ENCODE measurements at regions not wholly inside any gene's neighbourhood (a gene's known extent, or its start where the extent isn't known, plus 50 kb on each side); places are given as distances from the start of the nearest gene placed in this dataset.

DNA sequence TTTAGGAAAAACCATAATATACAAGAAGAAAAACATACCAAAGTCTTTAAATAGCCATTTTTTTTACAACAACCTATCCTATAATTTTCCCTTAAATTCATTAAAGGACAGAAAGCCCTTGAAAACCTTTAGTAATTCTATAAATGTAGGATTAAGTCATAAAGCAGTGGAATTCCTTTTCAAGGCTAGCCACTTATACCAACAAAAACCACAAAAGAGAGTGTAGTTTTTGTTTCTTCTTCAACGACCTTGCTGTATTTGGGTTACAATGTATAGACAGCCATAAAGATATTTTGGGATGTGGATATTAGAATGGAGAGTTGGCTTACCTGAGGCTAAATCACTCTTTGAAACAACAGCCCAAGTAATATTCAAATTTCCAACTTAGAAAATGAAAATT is 296.6 kb upstream of the CDIN1 start:
- Histone ChIP-seq H3K27ac (ENCODE audit: low read depth in 2 of 2, low read length in 2 of 2) (no peak overlapping the region), H3K9ac (ENCODE audit: low read depth in 1 of 2, low read length in 2 of 2) (no peak overlapping the region), H3K36me3 (ENCODE audit: control insufficient read depth in 2 of 2, insufficient read depth in 2 of 2, low read length in 2 of 2) (no peaks in the 10 kb centered on the region), H3K4me3 (ENCODE audit: low read length in 2 of 2) (no peak overlapping the region), H3K9me3 (ENCODE audit: control insufficient read depth in 2 of 2, low read length in 2 of 2) (no peaks in the 10 kb centered on the region), H3K27me3 (ENCODE audit: control insufficient read depth in 2 of 2, insufficient read depth in 2 of 2, low read length in 2 of 2) (no peaks in the 10 kb centered on the region), H3K4me1 (ENCODE audit: control insufficient read depth in 2 of 2, insufficient read depth in 2 of 2, low read length in 2 of 2) (no peaks in the 10 kb centered on the region)

DNA sequence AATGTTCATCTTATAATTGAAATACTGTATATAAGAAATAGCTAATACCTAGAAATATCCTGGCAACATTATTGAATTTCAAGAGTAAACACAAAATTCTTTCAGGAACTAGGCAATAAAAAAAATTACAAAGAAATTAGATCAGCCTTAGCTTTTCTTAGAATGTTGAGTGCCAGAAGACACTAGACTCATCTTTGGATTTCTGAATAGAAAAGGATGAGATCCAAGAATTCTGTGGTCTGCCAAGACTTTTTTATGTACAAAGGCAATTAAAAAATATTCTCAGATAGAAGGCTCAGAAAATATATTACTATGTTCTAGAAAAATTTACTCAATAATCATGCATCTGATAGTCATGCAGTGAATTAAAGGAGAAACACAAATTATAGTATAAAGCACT is 294.5 kb upstream of the CDIN1 start:
- Histone ChIP-seq H3K36me3 (ENCODE audit: control insufficient read depth in 2 of 2, insufficient read depth in 2 of 2, low read length in 2 of 2) (no peaks in the 10 kb centered on the region), H3K4me3 (ENCODE audit: low read length in 2 of 2) (no peak overlapping the region), H3K9ac (ENCODE audit: low read depth in 1 of 2, low read length in 2 of 2) (no peak overlapping the region), H3K27me3 (ENCODE audit: control insufficient read depth in 2 of 2, insufficient read depth in 2 of 2, low read length in 2 of 2) (no peaks in the 10 kb centered on the region), H3K4me1 (ENCODE audit: control insufficient read depth in 2 of 2, insufficient read depth in 2 of 2, low read length in 2 of 2) (no peaks in the 10 kb centered on the region), H3K27ac (ENCODE audit: low read depth in 2 of 2, low read length in 2 of 2) (no peak overlapping the region), H3K9me3 (ENCODE audit: control insufficient read depth in 2 of 2, low read length in 2 of 2) (no peaks in the 10 kb centered on the region)

DNA sequence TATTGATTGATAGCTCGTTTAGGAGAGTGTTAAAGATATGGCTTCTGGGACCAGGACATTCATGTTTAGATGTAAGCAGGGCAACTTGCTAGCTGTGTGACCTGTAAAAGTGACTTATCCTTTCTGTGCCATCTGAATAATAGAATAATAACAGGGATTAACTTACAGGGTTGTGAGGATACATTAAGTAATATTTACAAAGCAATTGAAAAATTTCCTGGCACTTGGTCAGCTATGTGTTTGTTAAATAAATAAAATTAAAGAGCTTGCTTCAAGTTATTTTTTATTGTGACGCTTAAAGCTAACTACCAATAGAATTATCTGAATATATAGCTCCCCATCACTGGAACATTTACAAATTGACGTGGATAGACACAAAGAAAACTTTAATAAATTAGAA is 287.9 kb upstream of the CDIN1 start:
- no peaks in the 10 kb centered on the region for H3K27me3 ChIP-seq (ENCODE audit: control insufficient read depth in 2 of 2, insufficient read depth in 2 of 2, low read length in 2 of 2)
- H3K36me3 ChIP-seq (ENCODE audit: control insufficient read depth in 2 of 2, insufficient read depth in 2 of 2, low read length in 2 of 2), result no peaks in the 10 kb centered on the region
- no peaks in the 10 kb centered on the region for H3K4me1 ChIP-seq (ENCODE audit: control insufficient read depth in 2 of 2, insufficient read depth in 2 of 2, low read length in 2 of 2)
- no peak overlapping the region for H3K4me3 ChIP-seq (ENCODE audit: low read length in 2 of 2)
- no peak overlapping the region for H3K27ac ChIP-seq (ENCODE audit: low read depth in 2 of 2, low read length in 2 of 2)
- no peak overlapping the region for H3K9ac ChIP-seq (ENCODE audit: low read depth in 1 of 2, low read length in 2 of 2)
- H3K9me3 ChIP-seq (ENCODE audit: control insufficient read depth in 2 of 2, low read length in 2 of 2), result no peaks in the 10 kb centered on the region

DNA sequence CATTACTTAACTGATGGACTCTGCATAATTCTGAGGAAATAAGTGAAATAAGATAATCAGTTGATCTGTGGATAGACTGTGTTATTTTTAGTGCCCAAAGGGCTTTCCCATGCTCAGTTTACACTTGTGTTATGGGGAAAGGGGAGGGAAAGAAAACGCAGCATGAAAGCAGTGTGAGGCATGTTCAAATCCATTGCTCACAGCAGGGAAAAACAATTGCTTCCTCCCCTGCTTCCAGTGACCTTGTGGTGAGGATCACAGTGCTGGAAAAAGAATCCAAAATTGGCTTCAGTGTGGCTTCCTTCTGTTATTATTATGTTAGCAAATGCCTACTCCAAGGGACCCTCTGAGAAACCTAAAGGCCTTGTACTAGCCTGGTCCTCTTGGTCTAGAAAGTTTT is 285.1 kb upstream of the CDIN1 start:
- Histone ChIP-seq H3K4me3 (ENCODE audit: low read length in 2 of 2) (no peak overlapping the region), H3K4me1 (ENCODE audit: control insufficient read depth in 2 of 2, insufficient read depth in 2 of 2, low read length in 2 of 2) (no peaks in the 10 kb centered on the region), H3K27ac (ENCODE audit: low read depth in 2 of 2, low read length in 2 of 2) (no peak overlapping the region), H3K9me3 (ENCODE audit: control insufficient read depth in 2 of 2, low read length in 2 of 2) (no peaks in the 10 kb centered on the region), H3K27me3 (ENCODE audit: control insufficient read depth in 2 of 2, insufficient read depth in 2 of 2, low read length in 2 of 2) (no peaks in the 10 kb centered on the region), H3K36me3 (ENCODE audit: control insufficient read depth in 2 of 2, insufficient read depth in 2 of 2, low read length in 2 of 2) (no peaks in the 10 kb centered on the region), H3K9ac (ENCODE audit: low read depth in 1 of 2, low read length in 2 of 2) (no peak overlapping the region)

DNA sequence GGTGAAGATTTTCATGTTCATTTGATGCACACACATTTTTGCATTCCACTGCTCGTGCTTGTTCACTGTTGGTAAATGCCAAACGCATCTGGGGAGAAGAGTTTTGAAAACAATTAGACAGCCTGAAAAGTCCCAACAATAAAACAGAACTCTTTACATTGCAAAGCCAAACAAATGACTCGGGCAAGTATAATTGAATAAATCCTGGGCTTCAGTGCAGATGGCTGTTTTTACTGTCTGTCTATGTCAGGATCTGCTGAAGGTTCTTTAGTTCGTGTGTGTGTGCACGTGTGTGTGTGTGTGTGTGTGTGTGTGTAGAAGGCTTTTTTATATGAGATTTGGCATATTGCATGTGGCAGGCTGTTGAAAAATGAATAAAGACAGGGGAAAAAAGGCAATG is 277.5 kb upstream of the CDIN1 start:
- Histone ChIP-seq H3K9ac (ENCODE audit: low read depth in 1 of 2, low read length in 2 of 2) (no peak overlapping the region), H3K4me1 (ENCODE audit: control insufficient read depth in 2 of 2, insufficient read depth in 2 of 2, low read length in 2 of 2) (no peaks in the 10 kb centered on the region), H3K27ac (ENCODE audit: low read depth in 2 of 2, low read length in 2 of 2) (no peak overlapping the region), H3K36me3 (ENCODE audit: control insufficient read depth in 2 of 2, insufficient read depth in 2 of 2, low read length in 2 of 2) (no peaks in the 10 kb centered on the region), H3K27me3 (ENCODE audit: control insufficient read depth in 2 of 2, insufficient read depth in 2 of 2, low read length in 2 of 2) (no peaks in the 10 kb centered on the region), H3K4me3 (ENCODE audit: low read length in 2 of 2) (no peak overlapping the region), H3K9me3 (ENCODE audit: control insufficient read depth in 2 of 2, low read length in 2 of 2) (no peaks in the 10 kb centered on the region)

DNA sequence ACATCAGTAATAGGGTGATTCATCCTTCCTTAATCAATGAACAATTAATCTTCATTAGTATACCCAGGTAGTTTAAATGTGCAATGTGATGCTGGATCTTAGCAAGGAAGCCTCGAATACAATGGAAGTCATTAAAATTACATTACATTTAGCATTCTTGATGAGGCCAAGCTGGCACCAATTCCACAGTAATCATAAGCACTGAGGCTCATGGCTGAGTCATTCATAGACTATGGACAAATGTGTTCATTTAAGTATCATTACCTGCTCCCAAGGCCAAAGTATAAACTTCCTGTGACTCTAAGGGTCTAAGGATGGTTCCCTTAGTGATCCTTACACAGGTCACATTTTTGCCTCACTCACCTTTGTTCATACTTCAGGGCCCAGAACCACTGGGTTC is 266.4 kb upstream of the CDIN1 start:
- no peak overlapping the region for H3K27ac ChIP-seq (ENCODE audit: low read depth in 2 of 2, low read length in 2 of 2)
- H3K9me3 ChIP-seq (ENCODE audit: control insufficient read depth in 2 of 2, low read length in 2 of 2), result no peaks in the 10 kb centered on the region
- H3K27me3 ChIP-seq (ENCODE audit: control insufficient read depth in 2 of 2, insufficient read depth in 2 of 2, low read length in 2 of 2), result no peaks in the 10 kb centered on the region
- no peaks in the 10 kb centered on the region for H3K4me1 ChIP-seq (ENCODE audit: control insufficient read depth in 2 of 2, insufficient read depth in 2 of 2, low read length in 2 of 2)
- H3K4me3 ChIP-seq (ENCODE audit: low read length in 2 of 2), result no peak overlapping the region
- no peak overlapping the region for H3K9ac ChIP-seq (ENCODE audit: low read depth in 1 of 2, low read length in 2 of 2)
- no peaks in the 10 kb centered on the region for H3K36me3 ChIP-seq (ENCODE audit: control insufficient read depth in 2 of 2, insufficient read depth in 2 of 2, low read length in 2 of 2)

DNA sequence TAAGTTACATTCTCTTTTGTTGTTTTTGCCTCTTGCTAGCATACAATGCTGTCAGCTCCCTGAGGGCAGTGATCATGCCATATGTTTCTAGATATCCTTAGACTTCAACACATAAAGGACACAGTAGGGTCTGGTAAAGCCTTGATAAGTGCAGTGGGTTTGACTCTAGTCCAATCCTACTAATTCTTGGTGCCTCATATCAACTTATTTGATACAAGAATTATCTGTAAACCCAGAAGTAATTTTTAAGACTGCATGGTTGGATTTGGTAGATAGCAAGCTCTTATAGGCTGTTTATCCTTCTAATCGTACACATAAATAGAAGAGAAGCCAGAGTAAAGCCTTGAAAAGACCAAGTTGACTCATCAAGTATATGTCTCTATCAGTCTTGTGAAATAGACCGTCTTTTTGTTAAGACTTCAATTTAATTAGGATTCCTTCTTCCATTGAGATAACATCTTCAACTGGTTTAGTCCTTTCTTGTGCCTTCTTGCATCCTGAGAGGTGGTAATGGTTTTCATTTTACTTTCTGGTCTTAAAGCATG is 265.6 kb upstream of the CDIN1 start:
- no peaks in the 10 kb centered on the region for H3K36me3 ChIP-seq (ENCODE audit: control insufficient read depth in 2 of 2, insufficient read depth in 2 of 2, low read length in 2 of 2)
- H3K9ac ChIP-seq (ENCODE audit: low read depth in 1 of 2, low read length in 2 of 2), result no peak overlapping the region
- no peaks in the 10 kb centered on the region for H3K9me3 ChIP-seq (ENCODE audit: control insufficient read depth in 2 of 2, low read length in 2 of 2)
- H3K27ac ChIP-seq (ENCODE audit: low read depth in 2 of 2, low read length in 2 of 2), result no peak overlapping the region
- no peaks in the 10 kb centered on the region for H3K27me3 ChIP-seq (ENCODE audit: control insufficient read depth in 2 of 2, insufficient read depth in 2 of 2, low read length in 2 of 2)
- H3K4me3 ChIP-seq (ENCODE audit: low read length in 2 of 2), result no peak overlapping the region
- no peaks in the 10 kb centered on the region for H3K4me1 ChIP-seq (ENCODE audit: control insufficient read depth in 2 of 2, insufficient read depth in 2 of 2, low read length in 2 of 2)

DNA sequence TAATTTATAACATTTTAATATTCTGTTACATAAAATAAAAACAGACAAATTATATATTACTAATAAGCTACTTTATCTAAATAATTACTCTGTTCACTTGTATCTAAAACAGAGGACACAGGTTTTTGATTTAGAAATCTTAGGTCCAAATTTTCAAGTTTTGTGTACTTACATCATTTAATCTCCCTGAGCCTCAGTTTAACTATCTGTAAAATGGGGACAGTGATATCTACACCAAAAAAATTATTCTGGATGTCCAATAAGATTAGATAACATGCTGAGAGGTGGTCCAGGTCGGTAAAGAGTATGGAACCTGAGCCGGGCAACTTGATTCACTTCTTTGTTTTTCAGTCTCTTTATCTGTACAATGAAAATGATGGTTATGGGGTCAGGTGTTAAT is 263.8 kb upstream of the CDIN1 start:
- Histone ChIP-seq H3K9me3 (ENCODE audit: control insufficient read depth in 2 of 2, low read length in 2 of 2) (no peaks in the 10 kb centered on the region), H3K4me3 (ENCODE audit: low read length in 2 of 2) (no peak overlapping the region), H3K27ac (ENCODE audit: low read depth in 2 of 2, low read length in 2 of 2) (no peak overlapping the region), H3K9ac (ENCODE audit: low read depth in 1 of 2, low read length in 2 of 2) (no peak overlapping the region), H3K4me1 (ENCODE audit: control insufficient read depth in 2 of 2, insufficient read depth in 2 of 2, low read length in 2 of 2) (no peaks in the 10 kb centered on the region), H3K36me3 (ENCODE audit: control insufficient read depth in 2 of 2, insufficient read depth in 2 of 2, low read length in 2 of 2) (no peaks in the 10 kb centered on the region), H3K27me3 (ENCODE audit: control insufficient read depth in 2 of 2, insufficient read depth in 2 of 2, low read length in 2 of 2) (no peaks in the 10 kb centered on the region)

DNA sequence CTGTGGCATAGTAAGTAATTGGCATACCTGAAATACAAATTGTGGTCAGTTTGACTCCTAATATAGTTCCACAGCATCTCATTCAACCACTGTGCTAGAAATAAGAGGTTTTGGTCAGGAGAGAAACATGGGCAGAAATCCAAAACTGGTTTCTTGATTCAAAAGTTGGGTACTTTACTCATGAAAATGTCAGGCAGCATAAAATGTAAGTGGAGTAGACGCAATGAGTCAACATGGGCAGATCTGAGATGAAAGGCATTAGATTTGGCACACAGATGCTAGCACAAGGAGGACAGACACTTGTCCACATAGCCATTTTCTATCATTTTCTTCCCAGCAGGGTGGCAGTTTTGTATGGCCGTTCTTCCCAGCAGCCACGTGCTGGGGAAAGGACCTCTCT is 255.8 kb upstream of the CDIN1 start:
- H3K27ac ChIP-seq (ENCODE audit: low read depth in 2 of 2, low read length in 2 of 2), result no peak overlapping the region
- no peaks in the 10 kb centered on the region for H3K27me3 ChIP-seq (ENCODE audit: control insufficient read depth in 2 of 2, insufficient read depth in 2 of 2, low read length in 2 of 2)
- no peaks in the 10 kb centered on the region for H3K9me3 ChIP-seq (ENCODE audit: control insufficient read depth in 2 of 2, low read length in 2 of 2)
- no peaks in the 10 kb centered on the region for H3K36me3 ChIP-seq (ENCODE audit: control insufficient read depth in 2 of 2, insufficient read depth in 2 of 2, low read length in 2 of 2)
- no peaks in the 10 kb centered on the region for H3K4me1 ChIP-seq (ENCODE audit: control insufficient read depth in 2 of 2, insufficient read depth in 2 of 2, low read length in 2 of 2)
- no peak overlapping the region for H3K4me3 ChIP-seq (ENCODE audit: low read length in 2 of 2)
- H3K9ac ChIP-seq (ENCODE audit: low read depth in 1 of 2, low read length in 2 of 2), result no peak overlapping the region

DNA sequence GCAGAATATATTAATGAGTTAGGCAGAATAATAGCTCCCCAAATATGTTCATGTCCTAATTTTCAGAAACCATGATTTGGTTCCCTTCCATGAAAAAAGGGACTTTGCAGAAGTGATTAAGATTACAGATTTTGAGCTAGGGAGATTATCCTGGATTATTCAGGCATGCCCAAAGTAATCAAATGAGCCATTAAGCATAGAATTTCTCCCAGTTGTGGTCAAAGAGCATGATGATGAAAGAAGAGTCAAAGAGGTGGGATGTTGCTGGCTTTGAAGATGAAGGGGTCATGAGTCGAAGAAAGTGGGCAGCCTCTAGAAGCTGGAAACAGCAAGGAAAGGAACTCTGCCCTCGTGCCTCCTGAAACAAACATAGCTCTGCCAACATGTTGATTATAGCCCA is 254.2 kb upstream of the CDIN1 start:
- Histone ChIP-seq H3K9me3 (ENCODE audit: control insufficient read depth in 2 of 2, low read length in 2 of 2) (no peaks in the 10 kb centered on the region), H3K4me1 (ENCODE audit: control insufficient read depth in 2 of 2, insufficient read depth in 2 of 2, low read length in 2 of 2) (no peaks in the 10 kb centered on the region), H3K9ac (ENCODE audit: low read depth in 1 of 2, low read length in 2 of 2) (no peak overlapping the region), H3K27me3 (ENCODE audit: control insufficient read depth in 2 of 2, insufficient read depth in 2 of 2, low read length in 2 of 2) (no peaks in the 10 kb centered on the region), H3K27ac (ENCODE audit: low read depth in 2 of 2, low read length in 2 of 2) (no peak overlapping the region), H3K36me3 (ENCODE audit: control insufficient read depth in 2 of 2, insufficient read depth in 2 of 2, low read length in 2 of 2) (no peaks in the 10 kb centered on the region), H3K4me3 (ENCODE audit: low read length in 2 of 2) (no peak overlapping the region)

DNA sequence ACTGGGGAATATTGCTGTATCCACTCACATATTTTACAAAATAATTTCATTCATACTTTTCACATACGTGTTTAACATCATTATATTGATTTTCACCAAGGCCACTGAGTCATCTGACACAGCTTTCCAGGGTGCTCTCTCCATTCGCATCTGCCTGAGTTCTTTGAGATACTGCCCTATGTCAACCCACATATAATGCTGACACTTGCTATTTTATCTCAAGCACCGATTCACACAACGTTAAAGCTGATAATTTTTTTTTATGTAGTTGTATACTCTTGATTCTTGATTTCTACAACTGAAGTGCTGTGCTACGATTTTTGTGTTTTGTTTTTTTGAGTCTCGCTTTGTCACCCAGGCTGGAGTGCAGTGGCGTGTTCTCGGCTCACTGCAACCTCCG is 249.8 kb upstream of the CDIN1 start:
- no peaks in the 10 kb centered on the region for H3K9me3 ChIP-seq (ENCODE audit: control insufficient read depth in 2 of 2, low read length in 2 of 2)
- no peaks in the 10 kb centered on the region for H3K4me1 ChIP-seq (ENCODE audit: control insufficient read depth in 2 of 2, insufficient read depth in 2 of 2, low read length in 2 of 2)
- H3K9ac ChIP-seq (ENCODE audit: low read depth in 1 of 2, low read length in 2 of 2), result no peak overlapping the region
- no peak overlapping the region for H3K27ac ChIP-seq (ENCODE audit: low read depth in 2 of 2, low read length in 2 of 2)
- no peaks in the 10 kb centered on the region for H3K36me3 ChIP-seq (ENCODE audit: control insufficient read depth in 2 of 2, insufficient read depth in 2 of 2, low read length in 2 of 2)
- no peak overlapping the region for H3K4me3 ChIP-seq (ENCODE audit: low read length in 2 of 2)
- no peaks in the 10 kb centered on the region for H3K27me3 ChIP-seq (ENCODE audit: control insufficient read depth in 2 of 2, insufficient read depth in 2 of 2, low read length in 2 of 2)
